H1 (cell line): ENCODE measurements at regions not wholly inside any gene's neighbourhood (a gene's known extent, or its start where the extent isn't known, plus 50 kb on each side); places are given as distances from the start of the nearest gene placed in this dataset.

Experiments
- CREB1 ChIP-seq: IDR thresholded peaks from 2 replicates; pipeline ENCODE4 v1.6.1; 2012; ENCODE audit warnings: inconsistent platforms
- HDAC2 ChIP-seq, 2 experiments: fragments of 300-600 bp in 1 of 2; sonication (generic) in 1 of 2; IDR thresholded peaks; 2 replicates each; pipeline ENCODE4 v1.6.1; 2011 to 2012; ENCODE audit warnings: low read depth in 2 of 2, low read length in 2 of 2, mild to moderate bottlenecking in 2 of 2, moderate library complexity in 2 of 2, borderline replicate concordance in 1 of 2, inconsistent platforms in 1 of 2
- JUND ChIP-seq: IDR thresholded peaks from 2 replicates; pipeline ENCODE4 v1.6.1; 2011; ENCODE audit warnings: mild to moderate bottlenecking, improper control_type of control experiment, low read length
- POLR2A ChIP-seq, 2 experiments: IDR thresholded peaks; 1 replicate in 1 of 2; 2 replicates in 1 of 2; pipeline ENCODE4 v1.6.1; 2011; ENCODE audit warnings: low read depth in 2 of 2, low read length in 2 of 2, mild to moderate bottlenecking in 2 of 2; ENCODE audit errors: control extremely low read depth in 1 of 2
- RBBP5 ChIP-seq: IDR thresholded peaks from 2 replicates; pipeline ENCODE4 v1.7.1; 2012; ENCODE audit warnings: low read depth, mild to moderate bottlenecking, inconsistent platforms, low read length, moderate library complexity, borderline replicate concordance
- SUZ12 ChIP-seq: fragments of 200-600 bp; sonication (generic); IDR thresholded peaks from 2 replicates; pipeline ENCODE4 v1.6.1; 2012; ENCODE audit warnings: mild to moderate bottlenecking, inconsistent platforms, low read length, moderate library complexity, mixed read lengths
- TAF1 ChIP-seq: IDR thresholded peaks from 2 replicates; pipeline ENCODE4 v1.6.1; 2011; ENCODE audit warnings: mild to moderate bottlenecking, low read depth, low read length
- YY1 ChIP-seq: IDR thresholded peaks from 2 replicates; pipeline ENCODE4 v1.6.1; 2011; ENCODE audit warnings: low read depth, mild to moderate bottlenecking, low read length
- ZNF274 ChIP-seq: IDR thresholded peaks from 2 replicates; pipeline ENCODE4 v1.7.0; 2012; ENCODE audit warnings: low read length, borderline replicate concordance; ENCODE audit errors: extremely low read depth
- TF ChIP-seq, protein P1 (sequence below): IDR thresholded peaks from 2 replicates; pipeline ENCODE4 v1.6.1; 2011; ENCODE audit warnings: low read length, improper control_type of control experiment
- TF ChIP-seq, protein P2 (sequence below), 3 experiments: IDR thresholded peaks; 1 replicate in 2 of 3; 2 replicates in 1 of 3; pipeline versions ENCODE4 v1.5.1 to v1.6.1; 2011; ENCODE audit warnings: low read length in 3 of 3, mild to moderate bottlenecking in 3 of 3, inconsistent platforms in 2 of 3, low read depth in 1 of 3, moderate library complexity in 1 of 3; ENCODE audit not compliant: insufficient read depth in 1 of 3; ENCODE audit errors: control extremely low read depth in 1 of 3
- TF ChIP-seq, protein P3 (sequence below): IDR thresholded peaks from 2 replicates; pipeline ENCODE4 v1.6.1; 2012; ENCODE audit warnings: inconsistent platforms

DNA sequence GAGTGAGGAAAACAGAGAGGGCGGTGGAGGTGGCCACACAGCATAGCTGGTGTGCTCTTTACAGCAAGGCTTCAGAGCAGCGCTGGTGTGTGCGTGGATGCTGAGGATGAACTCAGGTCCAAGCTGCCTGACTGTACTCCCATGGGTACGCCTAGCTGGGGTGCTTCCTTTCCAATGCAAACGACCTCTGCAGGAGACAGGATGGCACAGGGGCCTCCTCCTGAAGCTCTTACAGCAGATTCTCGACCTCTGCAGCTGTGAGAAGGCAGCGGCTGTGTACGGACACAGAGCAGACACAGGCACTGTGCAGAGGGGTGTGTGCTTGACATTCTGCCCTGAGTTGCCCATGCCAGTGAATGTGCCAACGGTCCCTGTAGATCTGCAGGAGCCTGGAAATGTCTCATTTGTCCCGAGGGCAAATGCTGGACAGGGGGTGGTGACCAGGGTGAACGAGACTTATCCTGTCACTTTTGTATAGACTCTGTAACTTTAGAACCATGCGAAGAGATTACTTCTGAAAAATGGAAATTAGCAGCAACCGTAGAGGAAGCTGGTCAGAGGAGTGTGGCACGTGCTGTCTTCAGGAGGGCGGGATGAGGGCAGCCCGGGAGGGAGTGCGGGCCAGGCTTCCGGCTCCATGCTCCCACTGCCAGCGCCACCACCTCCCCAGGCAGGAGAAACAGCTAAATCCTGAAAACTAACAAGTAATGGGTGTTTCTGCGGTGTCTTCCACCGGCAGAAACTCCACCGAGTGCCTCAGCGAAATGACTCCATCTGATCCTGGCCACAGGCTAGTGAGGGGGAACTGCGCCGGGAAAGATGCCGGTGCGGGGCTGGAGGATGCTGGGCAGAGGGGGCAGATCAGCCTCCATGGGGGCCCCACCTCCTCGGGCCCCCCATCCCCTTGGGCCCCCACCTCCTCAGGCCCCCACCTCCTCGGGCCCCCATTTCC is 120.9 kb upstream of the RPS6KA2 start:
- TF ChIP-seq HDAC2 (IDR thresholded peaks at IDR 0.05; ENCODE audit: borderline replicate concordance in 1 of 2, low read depth in 2 of 2, low read length in 2 of 2) (no peak), JUND (no peak), CREB1 (no peak), POLR2A (IDR thresholded peaks at IDR 0.05; ENCODE audit: control extremely low read depth in 1 of 2, low read depth in 2 of 2, low read length in 2 of 2) (no peak), ZNF274 (no peak), SUZ12 (no peak), YY1 (no peak), TAF1 (no peak), RBBP5 (no peak)
- TF ChIP-seq, protein P1, sequence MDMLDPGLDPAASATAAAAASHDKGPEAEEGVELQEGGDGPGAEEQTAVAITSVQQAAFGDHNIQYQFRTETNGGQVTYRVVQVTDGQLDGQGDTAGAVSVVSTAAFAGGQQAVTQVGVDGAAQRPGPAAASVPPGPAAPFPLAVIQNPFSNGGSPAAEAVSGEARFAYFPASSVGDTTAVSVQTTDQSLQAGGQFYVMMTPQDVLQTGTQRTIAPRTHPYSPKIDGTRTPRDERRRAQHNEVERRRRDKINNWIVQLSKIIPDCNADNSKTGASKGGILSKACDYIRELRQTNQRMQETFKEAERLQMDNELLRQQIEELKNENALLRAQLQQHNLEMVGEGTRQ: no peak
- TF ChIP-seq, protein P2, sequence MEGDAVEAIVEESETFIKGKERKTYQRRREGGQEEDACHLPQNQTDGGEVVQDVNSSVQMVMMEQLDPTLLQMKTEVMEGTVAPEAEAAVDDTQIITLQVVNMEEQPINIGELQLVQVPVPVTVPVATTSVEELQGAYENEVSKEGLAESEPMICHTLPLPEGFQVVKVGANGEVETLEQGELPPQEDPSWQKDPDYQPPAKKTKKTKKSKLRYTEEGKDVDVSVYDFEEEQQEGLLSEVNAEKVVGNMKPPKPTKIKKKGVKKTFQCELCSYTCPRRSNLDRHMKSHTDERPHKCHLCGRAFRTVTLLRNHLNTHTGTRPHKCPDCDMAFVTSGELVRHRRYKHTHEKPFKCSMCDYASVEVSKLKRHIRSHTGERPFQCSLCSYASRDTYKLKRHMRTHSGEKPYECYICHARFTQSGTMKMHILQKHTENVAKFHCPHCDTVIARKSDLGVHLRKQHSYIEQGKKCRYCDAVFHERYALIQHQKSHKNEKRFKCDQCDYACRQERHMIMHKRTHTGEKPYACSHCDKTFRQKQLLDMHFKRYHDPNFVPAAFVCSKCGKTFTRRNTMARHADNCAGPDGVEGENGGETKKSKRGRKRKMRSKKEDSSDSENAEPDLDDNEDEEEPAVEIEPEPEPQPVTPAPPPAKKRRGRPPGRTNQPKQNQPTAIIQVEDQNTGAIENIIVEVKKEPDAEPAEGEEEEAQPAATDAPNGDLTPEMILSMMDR (IDR thresholded peaks at IDR 0.05; ENCODE audit: control extremely low read depth in 1 of 3, insufficient read depth in 1 of 3, low read depth in 1 of 3, low read length in 3 of 3): no peak
- TF ChIP-seq, protein P3, sequence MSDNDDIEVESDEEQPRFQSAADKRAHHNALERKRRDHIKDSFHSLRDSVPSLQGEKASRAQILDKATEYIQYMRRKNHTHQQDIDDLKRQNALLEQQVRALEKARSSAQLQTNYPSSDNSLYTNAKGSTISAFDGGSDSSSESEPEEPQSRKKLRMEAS: 0 out of 2 replicates have a peak, but pooled peaks have one; percentile 36
